Fibroblast of lung (primary cell): ENCODE measurements at regions not wholly inside any gene's neighbourhood (a gene's known extent, or its start where the extent isn't known, plus 50 kb on each side); places are given as distances from the start of the nearest gene placed in this dataset.

Source experiments
- DNase-seq, 2 donors: peaks; one replicate each; pipeline versions ENCODE4 v3.0.0 to v3.0.0-alpha.2; 2010; ENCODE audit warnings: low read depth in 2 of 2
- H2AFZ ChIP-seq: 2 replicates; pipeline ENCODE4 v1.5.1; 2012; ENCODE audit warnings: low read length, control low read depth, inconsistent platforms
- H3K27ac ChIP-seq: 2 replicates; pipeline ENCODE4 v1.5.1; 2011; ENCODE audit warnings: low read length, control low read depth; ENCODE audit not compliant: insufficient read depth
- H3K27me3 ChIP-seq: 2 replicates; pipeline ENCODE4 v1.5.1; 2011; ENCODE audit warnings: mild to moderate bottlenecking, low read length; ENCODE audit not compliant: control insufficient read depth, insufficient read depth
- H3K36me3 ChIP-seq: 2 replicates; pipeline ENCODE4 v1.5.1; 2011; ENCODE audit warnings: low read length; ENCODE audit not compliant: control insufficient read depth, insufficient read depth
- H3K4me1 ChIP-seq: 2 replicates; pipeline ENCODE4 v1.5.1; 2011; ENCODE audit warnings: low read length; ENCODE audit not compliant: control insufficient read depth, insufficient read depth; ENCODE audit errors: extremely low read depth
- H3K4me2 ChIP-seq: 2 replicates; pipeline ENCODE4 v1.5.1; 2011; ENCODE audit warnings: low read length, control low read depth; ENCODE audit not compliant: insufficient read depth; ENCODE audit errors: extremely low read depth
- H3K4me3 ChIP-seq, 4 experiments: fragments of 200-600 bp in 1 of 4; sonication (generic) in 1 of 4; replicated peaks in 1 of 4; 2 replicates each; pipeline ENCODE4 v1.5.1; 2011 to 2016; ENCODE audit warnings: low read length in 4 of 4, low read depth in 3 of 4, mild to moderate bottlenecking in 3 of 4, control low read depth in 2 of 4, inconsistent platforms in 1 of 4, mixed read lengths in 1 of 4; ENCODE audit not compliant: insufficient read depth in 1 of 4; ENCODE audit errors: control extremely low read depth in 1 of 4
- H3K79me2 ChIP-seq: 2 replicates; pipeline ENCODE4 v1.5.1; 2012; ENCODE audit warnings: mild to moderate bottlenecking, low read length, inconsistent platforms; ENCODE audit not compliant: control insufficient read depth, insufficient read depth
- H3K9ac ChIP-seq: 2 replicates; pipeline ENCODE4 v1.5.1; 2011; ENCODE audit warnings: mild to moderate bottlenecking, low read length, control low read depth; ENCODE audit not compliant: insufficient read depth
- H3K9me3 ChIP-seq: 2 replicates; pipeline ENCODE4 v1.5.1; 2012; ENCODE audit warnings: low read depth, low read length; ENCODE audit not compliant: control insufficient read depth, insufficient read depth
- H4K20me1 ChIP-seq: 2 replicates; pipeline ENCODE4 v1.5.1; 2011; ENCODE audit warnings: low read length; ENCODE audit not compliant: control insufficient read depth, insufficient read depth; ENCODE audit errors: extremely low read depth
- EZH2 ChIP-seq: IDR thresholded peaks from 2 replicates; pipeline ENCODE4 v1.5.1; 2012; ENCODE audit warnings: low read length, control low read depth, mild to moderate bottlenecking; ENCODE audit errors: missing control alignments
- TF ChIP-seq, protein P1 (sequence below), 2 donors: IDR thresholded peaks in 1 of 2; conservative IDR thresholded peaks in 1 of 2; 1 replicate in 1 of 2; 2 replicates in 1 of 2; pipeline ENCODE4 v1.5.1; 2011 to 2012; ENCODE audit warnings: low read length in 2 of 2, control low read depth in 1 of 2, inconsistent platforms in 1 of 2, low read depth in 1 of 2, mild to moderate bottlenecking in 1 of 2

DNA sequence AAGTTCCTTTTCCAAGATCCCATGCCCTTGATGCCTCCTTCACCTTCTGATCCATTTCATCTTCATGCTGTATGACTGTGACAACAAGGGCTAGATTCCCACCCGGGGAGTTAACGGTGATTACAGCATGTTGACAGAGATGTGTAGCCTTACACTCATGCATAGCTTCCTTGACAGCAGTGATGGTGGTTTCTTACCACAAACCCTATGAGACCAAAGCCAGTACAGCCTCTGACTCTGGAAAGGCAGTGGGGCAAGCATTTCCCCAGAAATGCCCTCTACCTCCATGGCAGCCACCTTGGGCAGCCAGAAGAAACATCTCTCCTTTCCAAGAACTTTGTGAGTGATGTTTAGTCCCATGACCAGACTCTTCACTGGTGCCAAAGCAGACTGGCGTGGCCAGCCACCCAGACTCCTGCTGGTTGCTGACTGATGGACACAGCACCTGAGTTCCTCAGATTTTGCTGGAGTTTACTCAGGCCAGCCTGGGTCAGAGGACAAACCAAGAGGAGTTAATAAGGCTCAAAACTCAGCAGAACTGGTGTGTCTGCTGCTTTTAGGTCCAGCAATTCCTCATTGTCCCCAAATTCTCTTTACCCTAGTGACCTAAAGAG is 199.7 kb upstream of the SLC27A6 start:
- H4K20me1 ChIP-seq, result no peaks in the 10 kb centered on the region
- H3K9me3 ChIP-seq, result no peaks in the 10 kb centered on the region
- H3K27me3 ChIP-seq, result no peaks in the 10 kb centered on the region
- H3K36me3 ChIP-seq, result no peaks in the 10 kb centered on the region
- H3K27ac ChIP-seq, result no peak overlapping the region
- no peaks in the 10 kb centered on the region for H3K4me1 ChIP-seq
- H3K79me2 ChIP-seq, result no peaks in the 10 kb centered on the region
- no peak overlapping the region for H2AFZ ChIP-seq
- TF ChIP-seq, protein P1, sequence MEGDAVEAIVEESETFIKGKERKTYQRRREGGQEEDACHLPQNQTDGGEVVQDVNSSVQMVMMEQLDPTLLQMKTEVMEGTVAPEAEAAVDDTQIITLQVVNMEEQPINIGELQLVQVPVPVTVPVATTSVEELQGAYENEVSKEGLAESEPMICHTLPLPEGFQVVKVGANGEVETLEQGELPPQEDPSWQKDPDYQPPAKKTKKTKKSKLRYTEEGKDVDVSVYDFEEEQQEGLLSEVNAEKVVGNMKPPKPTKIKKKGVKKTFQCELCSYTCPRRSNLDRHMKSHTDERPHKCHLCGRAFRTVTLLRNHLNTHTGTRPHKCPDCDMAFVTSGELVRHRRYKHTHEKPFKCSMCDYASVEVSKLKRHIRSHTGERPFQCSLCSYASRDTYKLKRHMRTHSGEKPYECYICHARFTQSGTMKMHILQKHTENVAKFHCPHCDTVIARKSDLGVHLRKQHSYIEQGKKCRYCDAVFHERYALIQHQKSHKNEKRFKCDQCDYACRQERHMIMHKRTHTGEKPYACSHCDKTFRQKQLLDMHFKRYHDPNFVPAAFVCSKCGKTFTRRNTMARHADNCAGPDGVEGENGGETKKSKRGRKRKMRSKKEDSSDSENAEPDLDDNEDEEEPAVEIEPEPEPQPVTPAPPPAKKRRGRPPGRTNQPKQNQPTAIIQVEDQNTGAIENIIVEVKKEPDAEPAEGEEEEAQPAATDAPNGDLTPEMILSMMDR (conservative IDR thresholded peaks at IDR 0.05 in 1 of 2, IDR thresholded peaks at IDR 0.05 in 1 of 2; ENCODE audit: low read depth in 1 of 2, low read length in 2 of 2), result no peak
- TF ChIP-seq EZH2, result no peak
- no peak overlapping the region for H3K9ac ChIP-seq
- DNase-seq, result no peak
- H3K4me2 ChIP-seq, result no peak overlapping the region
- no peak overlapping the region for H3K4me3 ChIP-seq

DNA sequence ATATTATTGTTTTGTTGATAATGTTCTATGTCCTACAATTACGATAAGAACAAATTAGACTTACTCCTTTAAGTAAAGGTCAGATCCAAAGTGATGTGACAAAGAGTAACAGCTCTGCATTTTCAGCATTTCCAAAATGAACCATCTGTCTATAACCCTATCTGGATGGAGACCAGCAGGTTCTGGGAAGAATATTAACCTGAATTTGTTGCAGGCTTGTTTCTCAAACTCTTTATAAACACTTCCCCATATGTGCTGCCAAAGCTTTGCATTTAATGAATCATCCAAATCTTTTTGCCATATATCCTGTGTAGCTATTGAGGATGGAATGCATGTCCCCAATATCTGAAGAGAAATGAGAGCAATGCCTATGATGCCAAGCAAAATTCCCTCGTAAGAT is 198.9 kb upstream of the SLC27A6 start:
- no peaks in the 10 kb centered on the region for H3K4me1 ChIP-seq
- H3K9ac ChIP-seq, result no peak overlapping the region
- H4K20me1 ChIP-seq, result no peaks in the 10 kb centered on the region
- H3K9me3 ChIP-seq, result no peaks in the 10 kb centered on the region
- no peak overlapping the region for H2AFZ ChIP-seq
- DNase-seq, result no peak
- TF ChIP-seq, protein P1 (conservative IDR thresholded peaks at IDR 0.05 in 1 of 2, IDR thresholded peaks at IDR 0.05 in 1 of 2; ENCODE audit: low read depth in 1 of 2, low read length in 2 of 2), result no peak
- TF ChIP-seq EZH2, result no peak
- H3K4me3 ChIP-seq, result no peak overlapping the region
- H3K36me3 ChIP-seq, result no peaks in the 10 kb centered on the region
- H3K27ac ChIP-seq, result no peak overlapping the region
- H3K4me2 ChIP-seq, result no peak overlapping the region
- no peaks in the 10 kb centered on the region for H3K79me2 ChIP-seq
- H3K27me3 ChIP-seq, result no peaks in the 10 kb centered on the region

DNA sequence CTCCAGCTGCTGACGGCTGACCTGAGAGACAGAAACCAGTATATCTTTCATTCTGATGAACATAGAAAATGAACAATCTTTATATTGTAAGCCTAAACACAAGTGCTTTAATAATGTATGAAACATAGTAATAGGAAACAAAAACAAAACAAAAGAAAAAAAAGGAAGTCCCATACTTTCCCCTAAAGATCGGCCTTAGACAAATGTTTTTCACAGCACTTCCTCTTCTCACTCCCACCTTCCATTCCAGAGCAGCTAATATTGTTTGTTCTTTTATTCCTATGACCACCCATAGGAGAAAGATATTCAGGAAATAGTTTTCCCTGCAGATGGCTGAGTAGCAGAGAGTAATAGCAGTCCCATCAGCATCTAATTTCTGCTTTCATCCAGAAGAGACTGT is 194.4 kb upstream of the SLC27A6 start:
- H3K9ac ChIP-seq, result no peak overlapping the region
- H3K27me3 ChIP-seq, result no peaks in the 10 kb centered on the region
- TF ChIP-seq, protein P1 (conservative IDR thresholded peaks at IDR 0.05 in 1 of 2, IDR thresholded peaks at IDR 0.05 in 1 of 2; ENCODE audit: low read depth in 1 of 2, low read length in 2 of 2), result no peak
- no peak for TF ChIP-seq EZH2
- H3K4me1 ChIP-seq, result no peaks in the 10 kb centered on the region
- no peaks in the 10 kb centered on the region for H4K20me1 ChIP-seq
- no peak overlapping the region for H3K4me3 ChIP-seq
- H2AFZ ChIP-seq, result no peak overlapping the region
- H3K9me3 ChIP-seq, result no peaks in the 10 kb centered on the region
- no peak for DNase-seq
- no peak overlapping the region for H3K4me2 ChIP-seq
- no peak overlapping the region for H3K27ac ChIP-seq
- no peaks in the 10 kb centered on the region for H3K79me2 ChIP-seq
- H3K36me3 ChIP-seq, result no peaks in the 10 kb centered on the region
